Hepatocyte (in vitro differentiated cells): ENCODE measurements at regions not wholly inside any gene's neighbourhood (a gene's known extent, or its start where the extent isn't known, plus 50 kb on each side); places are given as distances from the start of the nearest gene placed in this dataset.

Experiments used
- CTCF ChIP-seq: fragments of 200-600 bp; sonication (generic); IDR thresholded peaks from 2 replicates; pipeline ENCODE4 v1.5.1; 2016; ENCODE audit warnings: antibody characterized with exemption, mild to moderate bottlenecking; ENCODE audit not compliant: poor library complexity
- EZH2 ChIP-seq: fragments of 200-600 bp; sonication (generic); IDR thresholded peaks from 2 replicates; pipeline ENCODE4 v1.6.1; 2016; ENCODE audit warnings: antibody characterized with exemption, mild to moderate bottlenecking, borderline replicate concordance
- EZH2phosphoT487 ChIP-seq: fragments of 200-600 bp; sonication (generic); IDR thresholded peaks from one replicate; pipeline ENCODE4 v1.6.1; 2018; ENCODE audit warnings: antibody characterized with exemption, mild to moderate bottlenecking, low read depth, moderate library complexity; ENCODE audit not compliant: unreplicated experiment, severe bottlenecking

- TF ChIP-seq CTCF (no peak), EZH2 (no peak), EZH2phosphoT487 (no peak)
Observed at GRCh38 chr11:45412521-45412920, 126.4 kb upstream of the SYT13 start.
